ENCODE measurements at regions not wholly inside any gene's neighbourhood (a gene's known extent, or its start where the extent isn't known, plus 50 kb on each side); places are given as distances from the start of the nearest gene placed in this dataset.
"Not testable (repeated sequence)": the region's sequence is repeated elsewhere in the genome, so short reads cannot be mapped to it uniquely, and the experiment has no call there.

- ChIA-PET CTCF (no interaction called here), POLR2A (no interaction called here)
- intact Hi-C loops (cut with micrococcal nuclease) = no loop called here
- DNase-seq (no peak), ATAC-seq (ENCODE audit: low read depth) (no peak)
- H3K9ac ChIP-seq (ENCODE audit: low read length) = no peak overlapping the region
- H3K27ac ChIP-seq (ENCODE audit: low read length in 2 of 2) = no peak overlapping the region
- H3K9me3 ChIP-seq (ENCODE audit: control extremely low read depth in 1 of 3, control insufficient read depth in 2 of 3, insufficient read depth in 1 of 3, low read length in 2 of 3) = no peaks in the 10 kb centered on the region
- peaks cover 0 to 3% (median 0%) of the 10 kb centered on the region in 4 experiments for H3K27me3 ChIP-seq (replicated peaks in 1 of 4; ENCODE audit: control extremely low read depth in 1 of 4, control insufficient read depth in 3 of 4, insufficient read depth in 4 of 4, low read length in 3 of 4)
- no peak for TF ChIP-seq EZH2 (IDR thresholded peaks at IDR 0.05; ENCODE audit: borderline replicate concordance, insufficient read depth, low read depth, low read length, poor library complexity, severe bottlenecking)
- no peak for TF ChIP-seq CTCF (IDR thresholded peaks at IDR 0.05)
- H3K4me2 ChIP-seq (replicated peaks; ENCODE audit: low read depth, low read length, poor library complexity, severe bottlenecking) = no peak overlapping the region
- no peaks in the 10 kb centered on the region for H4K20me1 ChIP-seq (ENCODE audit: control insufficient read depth, insufficient read depth, low read length, poor library complexity, severe bottlenecking)
- no peaks in the 10 kb centered on the region for H3K79me2 ChIP-seq (ENCODE audit: control insufficient read depth, insufficient read depth, low read length)
- Mint-ChIP-seq H3K27ac (no peak overlapping the region), H3K9me3 (ENCODE audit: insufficient read depth) (no peaks in the 10 kb centered on the region), H3K27me3 (no peaks in the 10 kb centered on the region), H3K4me3 (no peak overlapping the region), H3K4me1 (no peaks in the 10 kb centered on the region)
- no CpG with 5 or more reads among the region's 3 CpGs for WGBS (ENCODE audit: insufficient coverage)
- no peaks in the 10 kb centered on the region for H3K4me1 ChIP-seq (ENCODE audit: control insufficient read depth in 2 of 2, insufficient read depth in 2 of 2, low read length in 2 of 2)
- no peak overlapping the region for H2AFZ ChIP-seq (ENCODE audit: insufficient read depth, low read depth, low read length, poor library complexity, severe bottlenecking)
- H3K36me3 ChIP-seq (replicated peaks in 1 of 2; ENCODE audit: control extremely low read depth in 1 of 2, control insufficient read depth in 1 of 2, extremely low read depth in 1 of 2, insufficient read depth in 2 of 2, low read length in 1 of 2) = no peaks in the 10 kb centered on the region
- no peak overlapping the region for H3K4me3 ChIP-seq (ENCODE audit: control extremely low read depth in 1 of 5, extremely low read depth in 1 of 5, insufficient read depth in 1 of 5, low read depth in 2 of 5, low read length in 4 of 5)
These were observed 84.1 kb downstream of the TSN start for GRCh38 chr2:121839584-121839983.

DNA sequence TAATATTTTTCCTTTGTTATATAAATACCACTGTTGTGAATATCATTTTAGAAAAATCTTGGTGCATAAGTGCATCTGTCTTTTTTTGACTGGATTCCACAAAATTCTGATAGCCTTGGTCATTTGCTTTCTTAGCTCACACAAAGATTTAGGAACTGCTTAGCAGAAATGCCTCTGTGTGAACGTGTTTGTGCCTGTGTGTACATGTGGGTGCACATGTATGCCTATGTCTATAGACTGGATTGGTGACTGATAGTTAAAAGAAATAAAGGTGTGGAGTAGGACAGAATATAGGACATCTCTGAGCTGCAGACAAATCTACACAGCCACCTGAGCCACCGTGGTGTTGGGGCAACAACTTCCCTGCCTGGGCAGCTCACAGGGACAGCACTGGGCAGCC, 93.8 kb downstream of the TSN start:
- Histone ChIP-seq H3K27ac (ENCODE audit: low read length in 2 of 2) (no peak overlapping the region), H3K79me2 (ENCODE audit: control insufficient read depth, insufficient read depth, low read length) (no peaks in the 10 kb centered on the region), H3K4me2 (replicated peaks; ENCODE audit: low read depth, low read length, poor library complexity, severe bottlenecking) (no peak overlapping the region), H3K9ac (ENCODE audit: low read length) (no peak overlapping the region), H2AFZ (ENCODE audit: insufficient read depth, low read depth, low read length, poor library complexity, severe bottlenecking) (no peak overlapping the region), H3K27me3 (replicated peaks in 1 of 4; ENCODE audit: control extremely low read depth in 1 of 4, control insufficient read depth in 3 of 4, insufficient read depth in 4 of 4, low read length in 3 of 4) (peaks cover 0 to 3% (median 0%) of the 10 kb centered on the region in 4 experiments), H3K36me3 (replicated peaks in 1 of 2; ENCODE audit: control extremely low read depth in 1 of 2, control insufficient read depth in 1 of 2, extremely low read depth in 1 of 2, insufficient read depth in 2 of 2, low read length in 1 of 2) (no peaks in the 10 kb centered on the region), H3K4me1 (ENCODE audit: control insufficient read depth in 2 of 2, insufficient read depth in 2 of 2, low read length in 2 of 2) (no peaks in the 10 kb centered on the region), H3K9me3 (ENCODE audit: control extremely low read depth in 1 of 3, control insufficient read depth in 2 of 3, insufficient read depth in 1 of 3, low read length in 2 of 3) (peaks cover 0 to 5% (median 0%) of the 10 kb centered on the region in 3 donors), H3K4me3 (ENCODE audit: control extremely low read depth in 1 of 5, extremely low read depth in 1 of 5, insufficient read depth in 1 of 5, low read depth in 2 of 5, low read length in 4 of 5) (no peak overlapping the region), H4K20me1 (ENCODE audit: control insufficient read depth, insufficient read depth, low read length, poor library complexity, severe bottlenecking) (no peaks in the 10 kb centered on the region)
- Mint-ChIP-seq H3K4me1 (no peaks in the 10 kb centered on the region), H3K27ac (no peak overlapping the region), H3K27me3 (peaks cover 6% of the 10 kb centered on the region), H3K9me3 (ENCODE audit: insufficient read depth) (no peaks in the 10 kb centered on the region), H3K4me3 (no peak overlapping the region)
- ChIA-PET POLR2A (no interaction called here), CTCF (no interaction called here)
- ATAC-seq (ENCODE audit: low read depth) (no peak), DNase-seq (no peak)
- WGBS (ENCODE audit: insufficient coverage) = 69% methylated on average over 2 of the region's 2 CpGs
- TF ChIP-seq CTCF (IDR thresholded peaks at IDR 0.05) (no peak), EZH2 (IDR thresholded peaks at IDR 0.05; ENCODE audit: borderline replicate concordance, insufficient read depth, low read depth, low read length, poor library complexity, severe bottlenecking) (no peak)
- intact Hi-C loops (cut with micrococcal nuclease) = no loop called here

GRCh38 chr2:121853149-121853548, 97.7 kb downstream of the TSN start:
- H3K4me3 ChIP-seq (ENCODE audit: control extremely low read depth in 1 of 5, extremely low read depth in 1 of 5, insufficient read depth in 1 of 5, low read depth in 2 of 5, low read length in 4 of 5); H3K36me3 ChIP-seq (replicated peaks in 1 of 2; ENCODE audit: control extremely low read depth in 1 of 2, control insufficient read depth in 1 of 2, extremely low read depth in 1 of 2, insufficient read depth in 2 of 2, low read length in 1 of 2); H3K4me1 Mint-ChIP-seq; H3K27me3 ChIP-seq (replicated peaks in 1 of 4; ENCODE audit: control extremely low read depth in 1 of 4, control insufficient read depth in 3 of 4, insufficient read depth in 4 of 4, low read length in 3 of 4); POLR2A ChIA-PET; CTCF ChIA-PET; H3K9me3 Mint-ChIP-seq (ENCODE audit: insufficient read depth); H3K4me1 ChIP-seq (ENCODE audit: control insufficient read depth in 2 of 2, insufficient read depth in 2 of 2, low read length in 2 of 2); H2AFZ ChIP-seq (ENCODE audit: insufficient read depth, low read depth, low read length, poor library complexity, severe bottlenecking); H4K20me1 ChIP-seq (ENCODE audit: control insufficient read depth, insufficient read depth, low read length, poor library complexity, severe bottlenecking); H3K27ac ChIP-seq (ENCODE audit: low read length in 2 of 2); H3K9me3 ChIP-seq (ENCODE audit: control extremely low read depth in 1 of 3, control insufficient read depth in 2 of 3, insufficient read depth in 1 of 3, low read length in 2 of 3); ATAC-seq (ENCODE audit: low read depth); H3K4me3 Mint-ChIP-seq; H3K27ac Mint-ChIP-seq; DNase-seq; H3K79me2 ChIP-seq (ENCODE audit: control insufficient read depth, insufficient read depth, low read length); H3K9ac ChIP-seq (ENCODE audit: low read length); H3K4me2 ChIP-seq (replicated peaks; ENCODE audit: low read depth, low read length, poor library complexity, severe bottlenecking); intact Hi-C loops (cut with micrococcal nuclease): not testable (repeated sequence)
- H3K27me3 Mint-ChIP-seq = peaks cover 13% of the 10 kb centered on the region
- 90% methylated on average over 1 of the region's 1 CpG for WGBS (ENCODE audit: insufficient coverage)
